OCI-LY1 (cell line): ENCODE measurements at regions not wholly inside any gene's neighbourhood (a gene's known extent, or its start where the extent isn't known, plus 50 kb on each side); places are given as distances from the start of the nearest gene placed in this dataset.

Experiments
- H2AFZ ChIP-seq: fragments of 200-600 bp; sonication (generic), shearing (Covaris generic); 2 replicates; pipeline ENCODE4 v1.6.0; 2014; ENCODE audit warnings: antibody characterized with exemption, mild to moderate bottlenecking, low read length
- H3F3A ChIP-seq: fragments of 200-600 bp; sonication (generic), shearing (Covaris generic); 2 replicates; pipeline ENCODE4 v1.6.0; 2014; ENCODE audit warnings: mild to moderate bottlenecking, antibody characterized with exemption, low read length, moderate library complexity; ENCODE audit not compliant: insufficient read depth
- H3K27ac ChIP-seq: fragments of 200-600 bp; sonication (generic); 2 replicates; pipeline ENCODE4 v1.5.1; 2014; ENCODE audit warnings: low read length, mixed run types, mild to moderate bottlenecking, low read depth; ENCODE audit not compliant: poor library complexity, severe bottlenecking
- H3K27me3 ChIP-seq: fragments of 200-600 bp; sonication (generic); 2 replicates; pipeline ENCODE4 v1.6.0; 2014; ENCODE audit warnings: antibody characterized with exemption, mild to moderate bottlenecking, low read length, moderate library complexity; ENCODE audit not compliant: insufficient read depth
- H3K36me3 ChIP-seq: fragments of 200-600 bp; sonication (generic); 2 replicates; pipeline ENCODE4 v1.6.1; 2014; ENCODE audit warnings: mild to moderate bottlenecking, antibody characterized with exemption, low read length, moderate library complexity, mixed read lengths; ENCODE audit not compliant: insufficient read depth
- H3K4me1 ChIP-seq: fragments of 200-600 bp; sonication (generic); 2 replicates; pipeline ENCODE4 v1.5.1; 2014; ENCODE audit warnings: mild to moderate bottlenecking, low read length, moderate library complexity; ENCODE audit not compliant: insufficient read depth, severe bottlenecking
- H3K4me2 ChIP-seq: fragments of 200-600 bp; sonication (generic), shearing (Covaris generic); 2 replicates; pipeline ENCODE4 v1.6.1; 2014; ENCODE audit warnings: low read length
- H3K4me3 ChIP-seq: fragments of 200-600 bp; sonication (generic); 2 replicates; pipeline ENCODE4 v1.5.1; 2014; ENCODE audit warnings: low read length, low read depth, mild to moderate bottlenecking, mixed read lengths; ENCODE audit not compliant: poor library complexity, severe bottlenecking
- H3K79me2 ChIP-seq: fragments of 200-600 bp; shearing (Covaris generic); 2 replicates; pipeline ENCODE4 v1.6.1; 2016; ENCODE audit warnings: mixed run types, low read length, mixed read lengths; ENCODE audit not compliant: insufficient read depth
- H3K9ac ChIP-seq: fragments of 200-600 bp; sonication (generic), shearing (Covaris generic); 2 replicates; pipeline ENCODE4 v1.6.1; 2014; ENCODE audit warnings: mild to moderate bottlenecking, low read length, mixed read lengths
- H3K9me2 ChIP-seq: fragments of 200-600 bp; sonication (generic), shearing (Covaris generic); 2 replicates; pipeline ENCODE4 v1.6.1; 2014; ENCODE audit warnings: low read depth, mild to moderate bottlenecking, low read length, mixed read lengths
- H3K9me3 ChIP-seq: fragments of 200-600 bp; shearing (Covaris generic); 2 replicates; pipeline ENCODE4 v1.6.1; 2014; ENCODE audit warnings: low read length, mixed read lengths
- H4K20me1 ChIP-seq: fragments of 200-600 bp; sonication (generic), shearing (Covaris generic); 2 replicates; pipeline ENCODE4 v1.6.0; 2016; ENCODE audit warnings: mild to moderate bottlenecking, low read length; ENCODE audit not compliant: insufficient read depth
- CTCF ChIP-seq: fragments of 200-600 bp; sonication (generic), shearing (Covaris generic); IDR thresholded peaks from 2 replicates; pipeline ENCODE4 v1.5.1; 2017; ENCODE audit warnings: mild to moderate bottlenecking, antibody characterized with exemption, low read length, moderate library complexity, mixed read lengths
- EZH2 ChIP-seq: fragments of 200-600 bp; sonication (generic), shearing (Covaris generic); IDR thresholded peaks from 2 replicates; pipeline ENCODE4 v1.8.0; 2017; ENCODE audit warnings: borderline replicate concordance, mixed run types, mild to moderate bottlenecking, antibody characterized with exemption, low read length, moderate library complexity, mixed read lengths

DNA sequence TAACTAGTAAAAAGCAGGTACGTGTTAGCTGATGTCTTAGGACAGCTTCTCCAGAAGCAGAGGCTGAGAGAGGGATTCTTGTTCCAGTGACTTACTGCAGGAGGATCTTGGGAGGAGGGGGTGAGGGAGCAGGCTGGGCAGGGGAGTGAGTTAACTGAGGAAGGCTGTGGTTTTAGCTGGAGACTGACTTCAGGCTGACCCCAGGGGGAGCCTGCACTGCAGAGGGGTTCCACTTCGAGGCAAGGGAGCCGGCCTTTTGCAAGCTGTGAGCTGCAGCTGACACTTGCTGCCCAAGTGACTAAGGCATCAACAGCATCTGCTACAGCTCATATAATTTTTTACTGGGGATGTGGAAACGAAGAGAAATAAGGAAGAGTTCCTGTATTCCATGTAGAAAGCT is 50.4 kb upstream of the SOD1 start:
- Histone ChIP-seq H3K4me2 (no peak overlapping the region), H2AFZ (no peak overlapping the region), H3K9me3 (no peaks in the 10 kb centered on the region), H3K79me2 (no peaks in the 10 kb centered on the region), H3K9ac (no peak overlapping the region), H3K36me3 (no peaks in the 10 kb centered on the region), H3F3A (no peaks in the 10 kb centered on the region), H3K4me3 (no peak overlapping the region), H3K27ac (no peak overlapping the region), H3K4me1 (no peaks in the 10 kb centered on the region), H3K27me3 (0 out of 2 replicates have a peak, but pooled peaks cover 8% of the 10 kb centered on the region), H4K20me1 (no peaks in the 10 kb centered on the region), H3K9me2 (no peaks in the 10 kb centered on the region)
- no peak for TF ChIP-seq CTCF
- no peak for TF ChIP-seq EZH2

DNA sequence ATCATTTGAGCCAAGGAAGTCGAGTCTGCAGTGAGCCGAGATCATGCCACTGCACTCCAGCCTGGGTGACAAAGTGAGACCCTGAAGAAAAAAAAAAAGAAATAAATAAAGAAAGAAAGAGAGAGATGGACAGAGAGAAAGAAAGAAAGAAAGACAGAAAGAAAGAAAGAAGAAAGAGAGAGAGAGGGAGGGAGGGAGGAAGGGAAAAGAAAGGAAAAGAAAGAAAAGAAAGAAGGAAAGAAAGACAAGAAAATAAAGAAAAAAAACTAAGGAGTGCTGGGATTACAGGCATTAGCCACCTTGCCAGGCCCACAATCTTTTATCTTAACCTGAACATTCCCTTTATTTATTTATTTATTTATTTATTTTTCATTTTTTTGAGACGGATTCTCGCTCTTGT is 51.7 kb upstream of the SOD1 start:
- Histone ChIP-seq H3K9me2 (no peaks in the 10 kb centered on the region), H3K4me2 (no peak overlapping the region), H3K9ac (no peak overlapping the region), H2AFZ (no peak overlapping the region), H4K20me1 (no peaks in the 10 kb centered on the region), H3K4me3 (no peak overlapping the region), H3K4me1 (no peaks in the 10 kb centered on the region), H3F3A (no peaks in the 10 kb centered on the region), H3K27ac (no peak overlapping the region), H3K9me3 (no peaks in the 10 kb centered on the region), H3K36me3 (no peaks in the 10 kb centered on the region), H3K79me2 (no peaks in the 10 kb centered on the region), H3K27me3 (0 out of 2 replicates have a peak, but pooled peaks cover 8% of the 10 kb centered on the region)
- TF ChIP-seq CTCF: no peak
- TF ChIP-seq EZH2: no peak

- Histone ChIP-seq H3K36me3 (no peaks in the 10 kb centered on the region), H3F3A (no peaks in the 10 kb centered on the region), H4K20me1 (no peaks in the 10 kb centered on the region), H3K9me3 (no peaks in the 10 kb centered on the region), H3K4me2 (no peak overlapping the region), H3K27me3 (0 out of 2 replicates have a peak, but pooled peaks cover 8% of the 10 kb centered on the region), H2AFZ (no peak overlapping the region), H3K27ac (no peak overlapping the region), H3K9ac (no peak overlapping the region), H3K9me2 (no peaks in the 10 kb centered on the region), H3K4me3 (no peak overlapping the region), H3K79me2 (no peaks in the 10 kb centered on the region), H3K4me1 (no peaks in the 10 kb centered on the region)
- TF ChIP-seq EZH2: no peak
- no peak for TF ChIP-seq CTCF
Measured at GRCh38 chr21:31606081-31606874, 53.2 kb upstream of the SOD1 start.
